HepG2 (cell line): ENCODE measurements at regions not wholly inside any gene's neighbourhood (a gene's known extent, or its start where the extent isn't known, plus 50 kb on each side); places are given as distances from the start of the nearest gene placed in this dataset.

ENCODE experiments used
- ATAC-seq: fragments of 200-7000 bp; cut with Tn5 transposase; 3 replicates; pipeline ENCODE4 v1.9.1; 2020; ENCODE audit warnings: mild to moderate bottlenecking, moderate library complexity
- BruUV-seq: library from RNA; stranded (reverse); fragments of 400-500 nt; replicated peaks from 2 replicates; lab custom pipeline; 2021; lab: Mats Ljungman, UMichigan
- CTCF ChIA-PET: fragments of 300-600 bp; formaldehyde crosslinking; extraction: SDS; loops from one replicate; lab custom pipeline; 2021; ENCODE audit warnings: low total read pairs, inconsistent platforms, low intra/inter-chr PET ratio; lab: Yijun Ruan, JAX
- POLR2A ChIA-PET: fragments of 350-600 bp; sonication (Branson Sonifier 250); formaldehyde crosslinking; loops from one replicate; lab custom pipeline; 2020; ENCODE audit warnings: antibody characterized with exemption, inconsistent platforms; lab: Yijun Ruan, JAX
- DNase-seq: peaks from one replicate; pipeline ENCODE4 v3.0.0-alpha.2; 2015; ENCODE audit warnings: low spot score
- FAIRE-seq: peaks from 3 replicates; lab custom pipeline; 2011; peaks lifted over from hg19 to GRCh38; lab: Jason Lieb, UNC
- H2AFZ ChIP-seq: one replicate; pipeline ENCODE4 v1.6.1; 2011; ENCODE audit warnings: low read length, inconsistent platforms
- H3K27ac ChIP-seq: fragments of 300-600 bp; 3 replicates; pipeline ENCODE4 v1.8.0; 2011; ENCODE audit warnings: mixed run types, mild to moderate bottlenecking, mixed read lengths, low read length, inconsistent platforms; ENCODE audit not compliant: insufficient read depth; ENCODE audit errors: extremely low read length
- H3K27me3 ChIP-seq, 2 experiments: fragments of 200-600 bp in 1 of 2; 2 replicates in 1 of 2; 3 replicates in 1 of 2; pipeline versions ENCODE4 v1.6.0 to v1.8.0; 2011; ENCODE audit warnings: low read length in 2 of 2, mild to moderate bottlenecking in 2 of 2, moderate library complexity in 2 of 2, inconsistent platforms in 1 of 2; ENCODE audit not compliant: insufficient read depth in 2 of 2, control insufficient read depth in 1 of 2
- H3K36me3 ChIP-seq, 2 experiments: fragments of 200-600 bp in 1 of 2; replicated peaks in 1 of 2; 2 replicates in 1 of 2; 3 replicates in 1 of 2; pipeline versions ENCODE4 v1.5.1 to v1.8.0; 2011; ENCODE audit warnings: low read length in 2 of 2, inconsistent platforms in 1 of 2; ENCODE audit not compliant: insufficient read depth in 2 of 2, control insufficient read depth in 1 of 2
- H3K4me1 ChIP-seq: 2 replicates; pipeline ENCODE4 v1.5.1; 2012; ENCODE audit warnings: low read length, inconsistent platforms; ENCODE audit not compliant: insufficient read depth
- H3K4me2 ChIP-seq: 2 replicates; pipeline ENCODE4 v1.6.0; 2011; ENCODE audit warnings: low read depth, low read length, inconsistent platforms
- H3K4me3 ChIP-seq, 3 experiments: fragments of 200-600 bp in 1 of 3; sonication (generic), shearing (Covaris generic) in 1 of 3; replicated peaks in 1 of 3; 2 replicates each; pipeline ENCODE4 v1.5.1; 2011 to 2016; ENCODE audit warnings: low read length in 3 of 3, inconsistent platforms in 2 of 3, low read depth in 2 of 3, mild to moderate bottlenecking in 2 of 3, control low read depth in 1 of 3, mixed read lengths in 1 of 3; ENCODE audit not compliant: insufficient read depth in 1 of 3
- H3K79me2 ChIP-seq: one replicate; pipeline ENCODE4 v1.6.1; 2011; ENCODE audit warnings: low read length, inconsistent platforms; ENCODE audit not compliant: insufficient read depth
- H3K9ac ChIP-seq: 2 replicates; pipeline ENCODE4 v1.6.0; 2011; ENCODE audit warnings: mild to moderate bottlenecking, low read depth, low read length, inconsistent platforms; ENCODE audit not compliant: insufficient read depth
- H3K9me3 ChIP-seq: 2 replicates; pipeline ENCODE4 v1.5.1; 2012; ENCODE audit warnings: mild to moderate bottlenecking, low read length
- H4K20me1 ChIP-seq: 2 replicates; pipeline ENCODE4 v1.6.0; 2011; ENCODE audit warnings: inconsistent platforms, mild to moderate bottlenecking, low read length, moderate library complexity; ENCODE audit not compliant: insufficient read depth
- FOSL2 ChIP-seq: sonication (generic); formaldehyde crosslinking; IDR thresholded peaks from 2 replicates; pipeline ENCODE4 v1.4.0; 2020; ENCODE audit warnings: missing genetic modification reagents
- MAFK ChIP-seq, 2 experiments: IDR thresholded peaks in 1 of 2; conservative IDR thresholded peaks in 1 of 2; 2 replicates each; pipeline ENCODE4 v1.6.1; 2011; ENCODE audit warnings: improper control_type of control experiment in 2 of 2, low read length in 2 of 2
- NFE2L2 ChIP-seq: fragments of 150-350 bp; IDR thresholded peaks from 2 replicates; pipeline ENCODE4 v1.6.1; 2014; ENCODE audit warnings: low read length
- RARG ChIP-seq: sonication (generic); formaldehyde crosslinking; IDR thresholded peaks from 2 replicates; pipeline ENCODE4 v1.4.0; 2020; ENCODE audit warnings: low read depth, mild to moderate bottlenecking, missing genetic modification reagents
- THAP7 ChIP-seq: sonication (generic); formaldehyde crosslinking; IDR thresholded peaks from 2 replicates; pipeline ENCODE4 v1.8.1; 2023; ENCODE audit warnings: mild to moderate bottlenecking, missing genetic modification reagents
- ZBTB49 ChIP-seq: sonication (generic); formaldehyde crosslinking; IDR thresholded peaks from 2 replicates; pipeline ENCODE4 v1.4.0; 2020; ENCODE audit warnings: missing genetic modification reagents, borderline replicate concordance
- ZIK1 ChIP-seq: sonication (generic); formaldehyde crosslinking; IDR thresholded peaks from 2 replicates; pipeline ENCODE4 v1.5.0; 2020; ENCODE audit warnings: mild to moderate bottlenecking, low read depth, missing genetic modification reagents, borderline replicate concordance
- ZNF207 ChIP-seq: fragments of 450-650 bp; IDR thresholded peaks from 2 replicates; pipeline ENCODE4 v1.6.1; 2016; ENCODE audit warnings: antibody characterized with exemption, borderline replicate concordance
- ZNF550 ChIP-seq: sonication (generic); formaldehyde crosslinking; IDR thresholded peaks from 2 replicates; pipeline ENCODE4 v1.4.0; 2020; ENCODE audit warnings: mild to moderate bottlenecking, missing genetic modification reagents, borderline replicate concordance
- ZNF772 ChIP-seq: sonication (generic); formaldehyde crosslinking; IDR thresholded peaks from 2 replicates; pipeline ENCODE4 v1.5.0; 2020; ENCODE audit warnings: mild to moderate bottlenecking, missing genetic modification reagents
- ZNF891 ChIP-seq: sonication (generic); formaldehyde crosslinking; IDR thresholded peaks from 2 replicates; pipeline ENCODE4 v1.5.0; 2020; ENCODE audit warnings: mild to moderate bottlenecking, missing genetic modification reagents
- WGBS: methylation state at CpG from one replicate; pipeline ENCODE4 v1.1.6; 2017; ENCODE audit warnings: low lambda C conversion rate; 5-methylcytosine and 5-hydroxymethylcytosine counted together
- in situ Hi-C: cut with HindIII; loops from 2 replicates; pipeline ENCODE4 v1.10.0; 2017; ENCODE audit warnings: low pct_unique_long_range_greater_than_20kb; ENCODE audit not compliant: extremely low pct_ligation_motif_present
- intact Hi-C: fragments of 100-400 bp; cut with micrococcal nuclease; formaldehyde crosslinking; loops from one replicate; pipeline ENCODE4 v1.10.0; 2022; ENCODE audit not compliant: unreplicated experiment

- TF ChIP-seq ZNF891 (CRISPR knock-in tag) (no peak), ZNF207 (no peak), ZNF550 (no peak), ZBTB49 (CRISPR knock-in tag) (no peak), ZNF772 (CRISPR knock-in tag) (no peak), RARG (CRISPR knock-in tag) (no peak), FOSL2 (CRISPR knock-in tag) (no peak), ZIK1 (CRISPR knock-in tag) (no peak)
- TF ChIP-seq, all 625 proteins: peak for 0
Observed at GRCh38 chr12:58163021-58163420, 221.7 kb downstream of the ATP23 start (continued).

GRCh38 chr12:58166643-58167042 lies 225.3 kb downstream of the ATP23 start:
- in situ Hi-C loops: no loop called here
- Histone ChIP-seq H3K4me1 (no peaks in the 10 kb centered on the region), H3K27me3 (0 out of 5 replicates have a peak, but pooled peaks cover 0 to 4% of the 10 kb centered on the region in 2 experiments), H3K36me3 (no peaks in the 10 kb centered on the region), H2AFZ (no peak overlapping the region)
- DNase-seq: no peak
- no TSS peak for BruUV-seq
- TF ChIP-seq MAFK (conservative IDR thresholded peaks at IDR 0.05 in 1 of 2, IDR thresholded peaks at IDR 0.05 in 1 of 2; ENCODE audit: low read length in 2 of 2) (peak; percentile 33 to 47; a peak in 2 of 4 replicates), THAP7 (CRISPR knock-in tag) (no peak), NFE2L2 (peak; percentile 44; the same call in 1 of the 2 replicates)
- TF ChIP-seq, all 625 proteins: peak for 2
- Histone ChIP-seq H3K9me3 (no peaks in the 10 kb centered on the region), H3K79me2 (no peaks in the 10 kb centered on the region), H4K20me1 (no peaks in the 10 kb centered on the region), H3K27ac (no peak overlapping the region), H3K9ac (no peak overlapping the region), H3K4me3 (no peak overlapping the region), H3K4me2 (no peak overlapping the region)
- ATAC-seq: no peak
- intact Hi-C loops: no loop called here
- POLR2A ChIA-PET: no interaction called here
- CTCF ChIA-PET: no interaction called here
- FAIRE-seq: no peak
- WGBS: 2% methylated on average over 5 of the region's 5 CpGs
